Keratinocyte (primary cell): ENCODE measurements at regions not wholly inside any gene's neighbourhood (a gene's known extent, or its start where the extent isn't known, plus 50 kb on each side); places are given as distances from the start of the nearest gene placed in this dataset.

Source experiments
- DNase-seq: peaks from one replicate; pipeline ENCODE4 v3.0.0-alpha.2; 2011; ENCODE audit warnings: low read depth, missing footprints, low spot score
- FAIRE-seq: peaks from 2 replicates; lab custom pipeline; 2011; peaks lifted over from hg19 to GRCh38; lab: Jason Lieb, UNC
- H2AFZ ChIP-seq: 2 replicates; pipeline ENCODE4 v1.6.0; 2012; ENCODE audit warnings: low read length, control low read depth, inconsistent platforms; ENCODE audit not compliant: control insufficient read depth
- H3K27ac ChIP-seq: 2 replicates; pipeline ENCODE4 v1.5.1; 2011; ENCODE audit warnings: low read length; ENCODE audit not compliant: control insufficient read depth, insufficient read depth
- H3K27me3 ChIP-seq: 3 replicates; pipeline ENCODE4 v1.6.0; 2011; ENCODE audit warnings: low read length; ENCODE audit not compliant: control insufficient read depth, insufficient read depth; ENCODE audit errors: extremely low read depth
- H3K36me3 ChIP-seq, 2 experiments: 2 replicates in 1 of 2; 3 replicates in 1 of 2; pipeline ENCODE4 v1.5.1; 2011; ENCODE audit warnings: low read length in 2 of 2, mild to moderate bottlenecking in 1 of 2; ENCODE audit not compliant: control insufficient read depth in 2 of 2, insufficient read depth in 2 of 2; ENCODE audit errors: extremely low read depth in 1 of 2
- H3K4me1 ChIP-seq: 3 replicates; pipeline ENCODE4 v1.5.1; 2011; ENCODE audit warnings: low read length; ENCODE audit not compliant: control insufficient read depth, insufficient read depth; ENCODE audit errors: extremely low read depth
- H3K4me2 ChIP-seq: 3 replicates; pipeline ENCODE4 v1.6.0; 2011; ENCODE audit warnings: low read depth, low read length; ENCODE audit not compliant: control insufficient read depth, insufficient read depth; ENCODE audit errors: extremely low read depth
- H3K4me3 ChIP-seq, 3 experiments: fragments of 200-600 bp in 1 of 3; sonication (generic) in 1 of 3; 2 replicates in 2 of 3; 3 replicates in 1 of 3; pipeline ENCODE4 v1.5.1; 2011 to 2016; ENCODE audit warnings: low read length in 3 of 3, mild to moderate bottlenecking in 3 of 3, control low read depth in 2 of 3, inconsistent platforms in 1 of 3, low read depth in 1 of 3, mixed read lengths in 1 of 3, mixed run types in 1 of 3, moderate library complexity in 1 of 3; ENCODE audit not compliant: control insufficient read depth in 2 of 3, insufficient read depth in 2 of 3; ENCODE audit errors: extremely low read depth in 1 of 3
- H3K79me2 ChIP-seq: 2 replicates; pipeline ENCODE4 v1.6.0; 2012; ENCODE audit warnings: low read length; ENCODE audit not compliant: control insufficient read depth, insufficient read depth
- H3K9ac ChIP-seq: 3 replicates; pipeline ENCODE4 v1.6.0; 2011; ENCODE audit warnings: low read length; ENCODE audit not compliant: control insufficient read depth, insufficient read depth; ENCODE audit errors: extremely low read depth
- H3K9me1 ChIP-seq: 3 replicates; pipeline ENCODE4 v1.6.0; 2011; ENCODE audit warnings: low read length; ENCODE audit not compliant: control insufficient read depth, insufficient read depth; ENCODE audit errors: extremely low read depth
- H3K9me3 ChIP-seq: 2 replicates; pipeline ENCODE4 v1.5.1; 2012; ENCODE audit warnings: low read depth, low read length; ENCODE audit not compliant: control insufficient read depth
- H4K20me1 ChIP-seq: 3 replicates; pipeline ENCODE4 v1.6.0; 2011; ENCODE audit warnings: low read length; ENCODE audit not compliant: control insufficient read depth, insufficient read depth; ENCODE audit errors: extremely low read depth
- CTCF ChIP-seq, 3 experiments: IDR thresholded peaks in 1 of 3; conservative IDR thresholded peaks in 1 of 3; optimal IDR thresholded peaks in 1 of 3; 2 replicates in 2 of 3; 3 replicates in 1 of 3; pipeline versions ENCODE3 to v1.5.1; 2011; ENCODE audit warnings: low read length in 3 of 3, mild to moderate bottlenecking in 3 of 3, moderate library complexity in 2 of 3, control low read depth in 1 of 3, inconsistent platforms in 1 of 3; ENCODE audit not compliant: insufficient read depth in 2 of 3; ENCODE audit errors: extremely low read depth in 1 of 3
- EZH2 ChIP-seq: IDR thresholded peaks from one replicate; pipeline ENCODE4 v1.6.1; 2012; ENCODE audit warnings: inconsistent platforms, mild to moderate bottlenecking, low read length, moderate library complexity
- dilution Hi-C: fragments of 300-500 bp; cut with MboI; formaldehyde crosslinking; loops from one replicate; pipeline ENCODE4 v1.7.0; 2020; ENCODE audit warnings: low sequenced_read_pairs; ENCODE audit not compliant: extremely low pct_ligation_motif_present

GRCh38 chr7:52862321-52862720 lies 173.1 kb upstream of the POM121L12 start:
- H3K9ac ChIP-seq: no peak overlapping the region
- H3K4me2 ChIP-seq: no peak overlapping the region
- H3K79me2 ChIP-seq: no peaks in the 10 kb centered on the region
- H3K9me3 ChIP-seq: no peaks in the 10 kb centered on the region
- no peak overlapping the region for H3K27ac ChIP-seq
- dilution Hi-C loops: no loop called here
- H3K4me1 ChIP-seq: no peaks in the 10 kb centered on the region
- H3K4me3 ChIP-seq: no peak overlapping the region
- FAIRE-seq (no peak), DNase-seq (no peak)
- no peak for TF ChIP-seq CTCF (optimal IDR thresholded peaks at IDR 0.05 in 1 of 3, IDR thresholded peaks at IDR 0.05 in 1 of 3, conservative IDR thresholded peaks at IDR 0.05 in 1 of 3; ENCODE audit: extremely low read depth in 1 of 3, insufficient read depth in 2 of 3, low read length in 3 of 3)
- TF ChIP-seq EZH2: no peak
- H3K36me3 ChIP-seq: no peaks in the 10 kb centered on the region
- H2AFZ ChIP-seq: no peak overlapping the region
- no peaks in the 10 kb centered on the region for H3K27me3 ChIP-seq
- H3K9me1 ChIP-seq: no peaks in the 10 kb centered on the region
- H4K20me1 ChIP-seq: no peaks in the 10 kb centered on the region

GRCh38 chr7:52857367-52857766 lies 178.1 kb upstream of the POM121L12 start:
- H3K27me3 ChIP-seq: no peaks in the 10 kb centered on the region
- dilution Hi-C loops: no loop called here
- H3K27ac ChIP-seq: no peak overlapping the region
- H3K4me1 ChIP-seq: no peaks in the 10 kb centered on the region
- TF ChIP-seq EZH2 (no peak), CTCF (optimal IDR thresholded peaks at IDR 0.05 in 1 of 3, IDR thresholded peaks at IDR 0.05 in 1 of 3, conservative IDR thresholded peaks at IDR 0.05 in 1 of 3; ENCODE audit: extremely low read depth in 1 of 3, insufficient read depth in 2 of 3, low read length in 3 of 3) (no peak)
- no peaks in the 10 kb centered on the region for H3K9me1 ChIP-seq
- H3K4me3 ChIP-seq: no peak overlapping the region
- DNase-seq (no peak), FAIRE-seq (no peak)
- no peaks in the 10 kb centered on the region for H3K36me3 ChIP-seq
- H3K9me3 ChIP-seq: no peaks in the 10 kb centered on the region
- no peaks in the 10 kb centered on the region for H4K20me1 ChIP-seq
- H3K79me2 ChIP-seq: no peaks in the 10 kb centered on the region
- no peak overlapping the region for H3K9ac ChIP-seq
- H2AFZ ChIP-seq: no peak overlapping the region
- no peak overlapping the region for H3K4me2 ChIP-seq
